ENCODE measurements at regions not wholly inside any gene's neighbourhood (a gene's known extent, or its start where the extent isn't known, plus 50 kb on each side); places are given as distances from the start of the nearest gene placed in this dataset.

DNA sequence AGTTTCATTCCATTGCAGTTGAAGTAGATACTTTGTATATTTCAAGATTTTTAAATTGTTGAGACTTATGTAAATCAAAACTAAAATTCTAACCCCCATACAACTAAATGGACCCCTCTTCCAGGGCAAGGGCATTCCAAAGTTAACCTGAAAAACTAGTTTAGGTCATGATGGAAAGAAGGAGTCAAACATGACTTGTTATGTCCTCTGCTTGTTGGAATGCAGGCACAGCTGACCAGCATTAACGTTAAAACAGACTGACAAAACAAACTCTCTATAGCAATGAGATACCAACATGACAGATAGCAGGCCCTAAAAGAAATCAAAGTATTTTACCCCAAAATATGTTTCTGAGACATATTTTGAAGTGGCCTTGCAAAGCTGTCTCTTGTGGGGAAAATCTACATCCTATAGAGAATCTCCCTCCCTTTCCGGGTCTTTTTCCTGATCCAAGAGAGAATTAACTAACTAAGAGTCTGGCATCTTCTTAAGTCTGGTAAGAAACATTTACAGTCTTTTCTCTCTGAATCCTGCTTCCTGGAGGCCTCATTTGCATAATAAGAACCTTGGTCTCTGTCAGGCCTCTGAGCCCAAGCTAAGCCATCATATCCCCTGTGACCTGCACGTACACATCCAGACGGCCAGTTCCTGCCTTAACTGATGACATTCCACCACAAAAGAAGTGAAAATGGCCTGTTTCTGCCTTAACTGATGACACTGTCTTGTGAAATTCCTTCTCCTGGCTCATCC is 124.3 kb upstream of the ATXN1 start:
- Histone ChIP-seq H3K36me3 (ENCODE audit: control insufficient read depth in 2 of 2, extremely low read depth in 1 of 2, insufficient read depth in 2 of 2, low read length in 2 of 2) (no peaks in the 10 kb centered on the region), H3K79me2 (ENCODE audit: control insufficient read depth, insufficient read depth, low read length) (no peaks in the 10 kb centered on the region), H3K4me1 (ENCODE audit: control insufficient read depth, extremely low read depth, insufficient read depth, low read length) (no peaks in the 10 kb centered on the region), H3K4me2 (ENCODE audit: insufficient read depth, low read length) (no peak overlapping the region), H3K9me3 (replicated peaks; ENCODE audit: control insufficient read depth, insufficient read depth, low read length) (no peaks in the 10 kb centered on the region), H2AFZ (ENCODE audit: low read depth, low read length) (no peak overlapping the region), H4K20me1 (replicated peaks; ENCODE audit: control insufficient read depth, extremely low read depth, insufficient read depth, low read length) (no peaks in the 10 kb centered on the region), H3K9ac (replicated peaks; ENCODE audit: extremely low read depth, insufficient read depth, low read length) (no peak overlapping the region), H3K9me1 (replicated peaks; ENCODE audit: control insufficient read depth, extremely low read depth, insufficient read depth, low read length) (no peaks in the 10 kb centered on the region), H3K4me3 (replicated peaks in 1 of 3; ENCODE audit: insufficient read depth in 1 of 3, low read depth in 1 of 3, low read length in 3 of 3) (no peak overlapping the region), H3K27me3 (ENCODE audit: control insufficient read depth in 2 of 2, insufficient read depth in 2 of 2, low read length in 2 of 2) (peaks cover 0 to 3% of the 10 kb centered on the region in 2 experiments), H3K27ac (ENCODE audit: insufficient read depth, low read depth, low read length) (no peak overlapping the region)
- intact Hi-C loops (cut with micrococcal nuclease), result no loop called here
- TF ChIP-seq, protein P1, sequence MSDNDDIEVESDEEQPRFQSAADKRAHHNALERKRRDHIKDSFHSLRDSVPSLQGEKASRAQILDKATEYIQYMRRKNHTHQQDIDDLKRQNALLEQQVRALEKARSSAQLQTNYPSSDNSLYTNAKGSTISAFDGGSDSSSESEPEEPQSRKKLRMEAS (IDR thresholded peaks at IDR 0.05; ENCODE audit: insufficient read depth, insufficient read length), result no peak
- TF ChIP-seq GATA2 (IDR thresholded peaks at IDR 0.05; ENCODE audit: insufficient read depth, insufficient read length, low read depth, low read length) (no peak), MYC (IDR thresholded peaks at IDR 0.05; ENCODE audit: low read depth, low read length) (no peak), POLR2AphosphoS5 (IDR thresholded peaks at IDR 0.05; ENCODE audit: insufficient read depth, low read depth, low read length) (no peak), EZH2 (IDR thresholded peaks at IDR 0.05; ENCODE audit: borderline replicate concordance, low read depth, low read length, severe bottlenecking) (no peak), POLR2A (IDR thresholded peaks at IDR 0.05; ENCODE audit: low read depth, low read length) (no peak), FOS (IDR thresholded peaks at IDR 0.05; ENCODE audit: borderline replicate concordance, insufficient read depth, low read length) (no peak), JUN (IDR thresholded peaks at IDR 0.05; ENCODE audit: borderline replicate concordance, insufficient read depth, insufficient read length, low read depth) (no peak)
- TF ChIP-seq, protein P2, sequence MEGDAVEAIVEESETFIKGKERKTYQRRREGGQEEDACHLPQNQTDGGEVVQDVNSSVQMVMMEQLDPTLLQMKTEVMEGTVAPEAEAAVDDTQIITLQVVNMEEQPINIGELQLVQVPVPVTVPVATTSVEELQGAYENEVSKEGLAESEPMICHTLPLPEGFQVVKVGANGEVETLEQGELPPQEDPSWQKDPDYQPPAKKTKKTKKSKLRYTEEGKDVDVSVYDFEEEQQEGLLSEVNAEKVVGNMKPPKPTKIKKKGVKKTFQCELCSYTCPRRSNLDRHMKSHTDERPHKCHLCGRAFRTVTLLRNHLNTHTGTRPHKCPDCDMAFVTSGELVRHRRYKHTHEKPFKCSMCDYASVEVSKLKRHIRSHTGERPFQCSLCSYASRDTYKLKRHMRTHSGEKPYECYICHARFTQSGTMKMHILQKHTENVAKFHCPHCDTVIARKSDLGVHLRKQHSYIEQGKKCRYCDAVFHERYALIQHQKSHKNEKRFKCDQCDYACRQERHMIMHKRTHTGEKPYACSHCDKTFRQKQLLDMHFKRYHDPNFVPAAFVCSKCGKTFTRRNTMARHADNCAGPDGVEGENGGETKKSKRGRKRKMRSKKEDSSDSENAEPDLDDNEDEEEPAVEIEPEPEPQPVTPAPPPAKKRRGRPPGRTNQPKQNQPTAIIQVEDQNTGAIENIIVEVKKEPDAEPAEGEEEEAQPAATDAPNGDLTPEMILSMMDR (IDR thresholded peaks at IDR 0.05; ENCODE audit: extremely low read depth in 1 of 2, insufficient read depth in 1 of 2, low read depth in 1 of 2, low read length in 2 of 2), result no peak
- no TSS peak for BruUV-seq (replicated peaks)
- DNase-seq (ENCODE audit: low read depth, low spot score) (no peak), FAIRE-seq (no peak)
- ChIA-PET POLR2A (no interaction called here), CTCF (no interaction called here)
- dilution Hi-C loops (cut with MboI; ENCODE audit: extremely low pct_ligation_motif_present, low sequenced_read_pairs), result no loop called here

Data from endothelial cell of umbilical vein (primary cell).